ENCODE measurements at regions not wholly inside any gene's neighbourhood (a gene's known extent, or its start where the extent isn't known, plus 50 kb on each side); places are given as distances from the start of the nearest gene placed in this dataset.

DNA sequence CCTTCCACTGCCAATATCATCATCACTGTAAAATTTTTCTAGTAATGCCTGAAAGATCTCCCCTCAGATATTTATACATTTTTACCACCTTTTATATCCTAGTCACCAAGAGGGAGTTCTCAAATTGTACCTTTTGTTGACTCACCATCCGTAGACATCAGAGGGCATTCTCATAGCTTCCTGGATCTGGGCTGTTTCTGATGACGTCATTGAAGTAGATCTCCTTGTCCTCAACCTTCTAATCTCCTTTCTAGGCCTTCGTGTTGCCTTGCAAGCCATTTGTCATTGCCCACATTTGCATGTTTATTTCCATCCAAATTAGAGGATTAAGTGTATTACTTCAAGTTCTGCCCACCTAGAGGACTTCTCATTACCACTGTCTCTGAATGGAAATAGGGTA, 193.4 kb upstream of the NRXN1 start:
- Mint-ChIP-seq H3K36me3 (ENCODE audit: low read depth) (no peaks in the 10 kb centered on the region), H3K4me1 (peaks cover 1% of the 10 kb centered on the region), H3K27ac (no peak overlapping the region), H3K4me3 (no peak overlapping the region), H3K9me3 (no peaks in the 10 kb centered on the region), H3K27me3 (ENCODE audit: insufficient read depth) (no peaks in the 10 kb centered on the region)
- H3K36me3 ChIP-seq (ENCODE audit: control insufficient read depth, insufficient read depth, low read length), result no peaks in the 10 kb centered on the region
- H3K9ac ChIP-seq (ENCODE audit: extremely low read depth, low read length, poor library complexity, severe bottlenecking), result no peak overlapping the region
- H3K27me3 ChIP-seq (ENCODE audit: control insufficient read depth, insufficient read depth, low read length, poor library complexity, severe bottlenecking), result no peaks in the 10 kb centered on the region
- no peaks in the 10 kb centered on the region for H3K9me3 ChIP-seq (ENCODE audit: control insufficient read depth, low read length)
- DNase-seq, result no peak
- no peaks in the 10 kb centered on the region for H3K4me1 ChIP-seq (ENCODE audit: control insufficient read depth, insufficient read depth, low read length)
- 89 to 100% methylated on average over 3 of the region's 3 CpGs for WGBS, 2 experiments (ENCODE audit: insufficient coverage in 1 of 2, insufficient read length in 1 of 2)
- H3K4me3 ChIP-seq (ENCODE audit: low read length), result no peak overlapping the region
- no peak overlapping the region for H3K27ac ChIP-seq (ENCODE audit: low read depth, low read length)
- TF ChIP-seq, protein P1, sequence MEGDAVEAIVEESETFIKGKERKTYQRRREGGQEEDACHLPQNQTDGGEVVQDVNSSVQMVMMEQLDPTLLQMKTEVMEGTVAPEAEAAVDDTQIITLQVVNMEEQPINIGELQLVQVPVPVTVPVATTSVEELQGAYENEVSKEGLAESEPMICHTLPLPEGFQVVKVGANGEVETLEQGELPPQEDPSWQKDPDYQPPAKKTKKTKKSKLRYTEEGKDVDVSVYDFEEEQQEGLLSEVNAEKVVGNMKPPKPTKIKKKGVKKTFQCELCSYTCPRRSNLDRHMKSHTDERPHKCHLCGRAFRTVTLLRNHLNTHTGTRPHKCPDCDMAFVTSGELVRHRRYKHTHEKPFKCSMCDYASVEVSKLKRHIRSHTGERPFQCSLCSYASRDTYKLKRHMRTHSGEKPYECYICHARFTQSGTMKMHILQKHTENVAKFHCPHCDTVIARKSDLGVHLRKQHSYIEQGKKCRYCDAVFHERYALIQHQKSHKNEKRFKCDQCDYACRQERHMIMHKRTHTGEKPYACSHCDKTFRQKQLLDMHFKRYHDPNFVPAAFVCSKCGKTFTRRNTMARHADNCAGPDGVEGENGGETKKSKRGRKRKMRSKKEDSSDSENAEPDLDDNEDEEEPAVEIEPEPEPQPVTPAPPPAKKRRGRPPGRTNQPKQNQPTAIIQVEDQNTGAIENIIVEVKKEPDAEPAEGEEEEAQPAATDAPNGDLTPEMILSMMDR (conservative IDR thresholded peaks at IDR 0.05), result no peak

DNA sequence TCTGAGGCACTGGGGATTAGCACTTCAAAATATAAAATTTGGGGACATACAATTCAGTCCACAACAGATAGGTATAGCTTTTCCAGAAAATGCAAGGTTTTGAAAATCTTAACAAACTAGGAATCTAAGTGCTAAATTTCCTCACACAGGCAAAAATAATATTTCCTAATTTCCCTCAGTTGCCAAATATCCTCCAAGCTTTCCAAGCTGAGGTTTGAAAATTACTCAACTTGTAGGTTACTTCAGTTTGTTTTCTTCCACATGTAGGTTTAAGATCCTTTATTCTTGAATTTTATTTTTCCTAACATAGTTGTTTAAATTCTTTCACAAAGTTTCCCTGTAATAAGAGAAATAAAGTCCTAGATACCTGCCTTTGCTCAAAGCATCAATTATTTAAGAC, 192.9 kb upstream of the NRXN1 start:
- Histone ChIP-seq H3K27me3 (ENCODE audit: control insufficient read depth, insufficient read depth, low read length, poor library complexity, severe bottlenecking) (no peaks in the 10 kb centered on the region), H3K9ac (ENCODE audit: extremely low read depth, low read length, poor library complexity, severe bottlenecking) (no peak overlapping the region), H3K9me3 (ENCODE audit: control insufficient read depth, low read length) (no peaks in the 10 kb centered on the region), H3K4me3 (ENCODE audit: low read length) (no peak overlapping the region), H3K36me3 (ENCODE audit: control insufficient read depth, insufficient read depth, low read length) (no peaks in the 10 kb centered on the region), H3K4me1 (ENCODE audit: control insufficient read depth, insufficient read depth, low read length) (no peaks in the 10 kb centered on the region), H3K27ac (ENCODE audit: low read depth, low read length) (no peak overlapping the region)
- DNase-seq, result no peak
- Mint-ChIP-seq H3K4me3 (no peak overlapping the region), H3K27ac (no peak overlapping the region), H3K36me3 (ENCODE audit: low read depth) (no peaks in the 10 kb centered on the region), H3K9me3 (no peaks in the 10 kb centered on the region), H3K27me3 (ENCODE audit: insufficient read depth) (no peaks in the 10 kb centered on the region), H3K4me1 (peaks cover 1% of the 10 kb centered on the region)
- TF ChIP-seq, protein P1 (conservative IDR thresholded peaks at IDR 0.05), result no peak

GRCh38 chr2:51222106-51222505, 190.2 kb upstream of the NRXN1 start:
- DNase-seq, result no peak
- no peak overlapping the region for H3K9ac ChIP-seq (ENCODE audit: extremely low read depth, low read length, poor library complexity, severe bottlenecking)
- no peaks in the 10 kb centered on the region for H3K36me3 ChIP-seq (ENCODE audit: control insufficient read depth, insufficient read depth, low read length)
- Mint-ChIP-seq H3K27ac (no peak overlapping the region), H3K36me3 (ENCODE audit: low read depth) (no peaks in the 10 kb centered on the region), H3K4me1 (peaks cover 1% of the 10 kb centered on the region), H3K4me3 (no peak overlapping the region), H3K9me3 (no peaks in the 10 kb centered on the region), H3K27me3 (ENCODE audit: insufficient read depth) (no peaks in the 10 kb centered on the region)
- TF ChIP-seq, protein P1 (conservative IDR thresholded peaks at IDR 0.05), result no peak
- H3K9me3 ChIP-seq (ENCODE audit: control insufficient read depth, low read length), result no peaks in the 10 kb centered on the region
- H3K4me3 ChIP-seq (ENCODE audit: low read length), result no peak overlapping the region
- no peaks in the 10 kb centered on the region for H3K27me3 ChIP-seq (ENCODE audit: control insufficient read depth, insufficient read depth, low read length, poor library complexity, severe bottlenecking)
- WGBS, 2 experiments (ENCODE audit: insufficient coverage in 1 of 2, insufficient read length in 1 of 2), result 92 to 100% methylated on average over 1 to 4 of the region's 4 CpGs
- H3K4me1 ChIP-seq (ENCODE audit: control insufficient read depth, insufficient read depth, low read length), result no peaks in the 10 kb centered on the region
- no peak overlapping the region for H3K27ac ChIP-seq (ENCODE audit: low read depth, low read length)
